Stomach (tissue), 8 donors: ENCODE measurements at regions not wholly inside any gene's neighbourhood (a gene's known extent, or its start where the extent isn't known, plus 50 kb on each side); places are given as distances from the start of the nearest gene placed in this dataset.
"Not testable (repeated sequence)": the region's sequence is repeated elsewhere in the genome, so short reads cannot be mapped to it uniquely, and the experiment has no call there.

Experiments used
- DNase-seq, 2 donors: peaks; one replicate each; pipeline versions ENCODE4 v3.0.0 to v3.0.0-alpha.2; 2013 to 2019
- H3K27ac ChIP-seq, 5 donors: fragments of 200-600 bp in 4 of 5; sonication (generic) in 4 of 5; one replicate each; pipeline ENCODE4 v1.5.1; 2013 to 2019; ENCODE audit warnings: mild to moderate bottlenecking in 1 of 5, moderate library complexity in 1 of 5
- H3K27me3 ChIP-seq, 3 donors: fragments of 200-600 bp; sonication (generic); one replicate each; pipeline ENCODE4 v1.5.1; 2017 to 2019; ENCODE audit warnings: mixed run types in 1 of 3
- H3K36me3 ChIP-seq, 4 donors: fragments of 200-600 bp; sonication (generic); 1 replicate in 3 of 4; 2 replicates in 1 of 4; pipeline ENCODE4 v1.5.1; 2016 to 2019
- H3K4me1 ChIP-seq, 4 donors: fragments of 200-600 bp; sonication (generic); one replicate each; pipeline ENCODE4 v1.5.1; 2016 to 2019
- H3K4me3 ChIP-seq, 4 donors: fragments of 200-600 bp; sonication (generic) in 3 of 4; one replicate each; pipeline ENCODE4 v1.5.1; 2016 to 2019; ENCODE audit warnings: mild to moderate bottlenecking in 1 of 4
- H3K9me3 ChIP-seq, 4 donors: fragments of 200-600 bp; sonication (generic); one replicate each; pipeline ENCODE4 v1.5.1; 2016 to 2019
- CTCF ChIP-seq, 7 experiments: fragments of 450-650 bp in 4 of 7; fragments of 200-600 bp in 3 of 7; sonication (generic) in 3 of 7; IDR thresholded peaks; one replicate each; pipeline ENCODE4 v1.5.1; 2016 to 2019; ENCODE audit warnings: antibody characterized with exemption in 7 of 7, control low read depth in 2 of 7, mild to moderate bottlenecking in 1 of 7
- EP300 ChIP-seq: sonication (generic); formaldehyde crosslinking; IDR thresholded peaks from one replicate; pipeline ENCODE4 v1.6.1; 2017; ENCODE audit warnings: antibody characterized with exemption
- POLR2A ChIP-seq, 4 donors: fragments of 450-650 bp; IDR thresholded peaks; one replicate each; pipeline ENCODE4 v1.6.1; 2016; ENCODE audit warnings: antibody characterized with exemption in 4 of 4, control low read depth in 2 of 4, mild to moderate bottlenecking in 1 of 4, moderate library complexity in 1 of 4
- POLR2AphosphoS5 ChIP-seq, 3 donors: sonication (generic); formaldehyde crosslinking; IDR thresholded peaks; one replicate each; pipeline ENCODE4 v1.6.1; 2016; ENCODE audit warnings: antibody characterized with exemption in 3 of 3
- WGBS, 5 donors: extraction: QIAGEN DNeasy Blood & Tissue Kit in 3 of 5; methylation state at CpG; one replicate each; pipeline versions ENCODE4 v1.1.5 to v1.1.7; 2013 to 2018; 5-methylcytosine and 5-hydroxymethylcytosine counted together
- intact Hi-C: fragments of 100-400 bp; cut with DNase I; formaldehyde crosslinking; loops from one replicate; pipeline ENCODE4 v1.15.1; 2023; ENCODE audit warnings: low total_unique reads
- donor health status: healthy with polysubstance abuse.
- donor health status: Bipolar disorder and iron deficiency.
- donor health status: healthy.

GRCh38 chr4:25986807-25987206 is 72.8 kb downstream of the SMIM20 start:
- intact Hi-C loops, result no loop called here
- Histone ChIP-seq H3K27me3 (no peaks in the 10 kb centered on the region), H3K9me3 (no peaks in the 10 kb centered on the region), H3K4me3 (no peak overlapping the region), H3K4me1 (peaks cover 0 to 9% (median 7%) of the 10 kb centered on the region in 4 donors), H3K36me3 (no peaks in the 10 kb centered on the region), H3K27ac (no peak overlapping the region)
- 87 to 95% (median 94%) methylated on average over 7 of the region's 7 CpGs for WGBS, 5 donors
- DNase-seq, result no peak
- no peak for TF ChIP-seq POLR2AphosphoS5 (IDR thresholded peaks at IDR 0.05)
- no peak for TF ChIP-seq EP300
- TF ChIP-seq CTCF (IDR thresholded peaks at IDR 0.05), result no peak
- TF ChIP-seq POLR2A (IDR thresholded peaks at IDR 0.05), result no peak

- DNase-seq, result no peak
- H3K36me3 ChIP-seq, result no peaks in the 10 kb centered on the region
- H3K27ac ChIP-seq, result no peak overlapping the region
- no peak for TF ChIP-seq POLR2AphosphoS5 (IDR thresholded peaks at IDR 0.05)
- no peak for TF ChIP-seq EP300
- TF ChIP-seq POLR2A (IDR thresholded peaks at IDR 0.05), result no peak
- no peak for TF ChIP-seq CTCF (IDR thresholded peaks at IDR 0.05)
- no peak overlapping the region for H3K4me3 ChIP-seq
- H3K9me3 ChIP-seq, result no peaks in the 10 kb centered on the region
- peaks cover 0 to 9% (median 7%) of the 10 kb centered on the region in 4 donors for H3K4me1 ChIP-seq
- no peaks in the 10 kb centered on the region for H3K27me3 ChIP-seq
- 58 to 81% (median 80%) methylated on average over 3 of the region's 3 CpGs for WGBS, 5 donors
- intact Hi-C loops, result no loop called here
These were observed 77.3 kb downstream of the SMIM20 start for GRCh38 chr4:25991340-25991739.

GRCh38 chr4:25993395-25994185 is 79.6 kb downstream of the SMIM20 start:
- Histone ChIP-seq H3K27me3 (no peaks in the 10 kb centered on the region), H3K4me3 (no peak overlapping the region), H3K9me3 (no peaks in the 10 kb centered on the region), H3K36me3 (no peaks in the 10 kb centered on the region), H3K4me1 (peaks cover 0 to under 1% (median 0%) of the 10 kb centered on the region in 4 donors), H3K27ac (no peak overlapping the region)
- WGBS, 5 donors, result 68 to 74% (median 72%) methylated on average over 15 to 16 of the region's 16 CpGs
- DNase-seq, result no peak
- intact Hi-C loops, result no loop called here
- no peak for TF ChIP-seq CTCF (IDR thresholded peaks at IDR 0.05)

- WGBS, 5 donors, result 67 to 87% (median 79%) methylated on average over 4 of the region's 4 CpGs
- H3K27ac ChIP-seq, intact Hi-C loops, H3K9me3 ChIP-seq, DNase-seq, H3K27me3 ChIP-seq, H3K36me3 ChIP-seq, H3K4me3 ChIP-seq, H3K4me1 ChIP-seq: not testable (repeated sequence)
These were observed 80.6 kb downstream of the SMIM20 start for GRCh38 chr4:25994577-25994976.

- DNase-seq, result no peak
- 83 to 95% (median 87%) methylated on average over 2 of the region's 2 CpGs for WGBS, 5 donors
- Histone ChIP-seq H3K27me3 (no peaks in the 10 kb centered on the region), H3K4me3 (no peak overlapping the region), H3K36me3 (no peaks in the 10 kb centered on the region), H3K27ac (no peak overlapping the region), H3K4me1 (no peaks in the 10 kb centered on the region), H3K9me3 (no peaks in the 10 kb centered on the region)
- intact Hi-C loops, result no loop called here
- TF ChIP-seq CTCF (IDR thresholded peaks at IDR 0.05), result no peak
- TF ChIP-seq POLR2A (IDR thresholded peaks at IDR 0.05), result no peak
- no peak for TF ChIP-seq EP300
- no peak for TF ChIP-seq POLR2AphosphoS5 (IDR thresholded peaks at IDR 0.05)
These were observed 86.4 kb downstream of the SMIM20 start for GRCh38 chr4:26000274-26000950.
